ENCODE measurements at regions not wholly inside any gene's neighbourhood (a gene's known extent, or its start where the extent isn't known, plus 50 kb on each side); places are given as distances from the start of the nearest gene placed in this dataset.

GRCh38 chr18:8982416-8983183 is 119.9 kb upstream of the NDUFV2 start (continued):
- TF ChIP-seq, protein P1, sequence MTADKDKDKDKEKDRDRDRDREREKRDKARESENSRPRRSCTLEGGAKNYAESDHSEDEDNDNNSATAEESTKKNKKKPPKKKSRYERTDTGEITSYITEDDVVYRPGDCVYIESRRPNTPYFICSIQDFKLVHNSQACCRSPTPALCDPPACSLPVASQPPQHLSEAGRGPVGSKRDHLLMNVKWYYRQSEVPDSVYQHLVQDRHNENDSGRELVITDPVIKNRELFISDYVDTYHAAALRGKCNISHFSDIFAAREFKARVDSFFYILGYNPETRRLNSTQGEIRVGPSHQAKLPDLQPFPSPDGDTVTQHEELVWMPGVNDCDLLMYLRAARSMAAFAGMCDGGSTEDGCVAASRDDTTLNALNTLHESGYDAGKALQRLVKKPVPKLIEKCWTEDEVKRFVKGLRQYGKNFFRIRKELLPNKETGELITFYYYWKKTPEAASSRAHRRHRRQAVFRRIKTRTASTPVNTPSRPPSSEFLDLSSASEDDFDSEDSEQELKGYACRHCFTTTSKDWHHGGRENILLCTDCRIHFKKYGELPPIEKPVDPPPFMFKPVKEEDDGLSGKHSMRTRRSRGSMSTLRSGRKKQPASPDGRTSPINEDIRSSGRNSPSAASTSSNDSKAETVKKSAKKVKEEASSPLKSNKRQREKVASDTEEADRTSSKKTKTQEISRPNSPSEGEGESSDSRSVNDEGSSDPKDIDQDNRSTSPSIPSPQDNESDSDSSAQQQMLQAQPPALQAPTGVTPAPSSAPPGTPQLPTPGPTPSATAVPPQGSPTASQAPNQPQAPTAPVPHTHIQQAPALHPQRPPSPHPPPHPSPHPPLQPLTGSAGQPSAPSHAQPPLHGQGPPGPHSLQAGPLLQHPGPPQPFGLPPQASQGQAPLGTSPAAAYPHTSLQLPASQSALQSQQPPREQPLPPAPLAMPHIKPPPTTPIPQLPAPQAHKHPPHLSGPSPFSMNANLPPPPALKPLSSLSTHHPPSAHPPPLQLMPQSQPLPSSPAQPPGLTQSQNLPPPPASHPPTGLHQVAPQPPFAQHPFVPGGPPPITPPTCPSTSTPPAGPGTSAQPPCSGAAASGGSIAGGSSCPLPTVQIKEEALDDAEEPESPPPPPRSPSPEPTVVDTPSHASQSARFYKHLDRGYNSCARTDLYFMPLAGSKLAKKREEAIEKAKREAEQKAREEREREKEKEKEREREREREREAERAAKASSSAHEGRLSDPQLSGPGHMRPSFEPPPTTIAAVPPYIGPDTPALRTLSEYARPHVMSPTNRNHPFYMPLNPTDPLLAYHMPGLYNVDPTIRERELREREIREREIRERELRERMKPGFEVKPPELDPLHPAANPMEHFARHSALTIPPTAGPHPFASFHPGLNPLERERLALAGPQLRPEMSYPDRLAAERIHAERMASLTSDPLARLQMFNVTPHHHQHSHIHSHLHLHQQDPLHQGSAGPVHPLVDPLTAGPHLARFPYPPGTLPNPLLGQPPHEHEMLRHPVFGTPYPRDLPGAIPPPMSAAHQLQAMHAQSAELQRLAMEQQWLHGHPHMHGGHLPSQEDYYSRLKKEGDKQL (CRISPR knock-in tag; IDR thresholded peaks at IDR 0.05; ENCODE audit: borderline replicate concordance): no peak
- TF ChIP-seq HIVEP1 (CRISPR knock-in tag; IDR thresholded peaks at IDR 0.05) (no peak), ZNF324 (CRISPR knock-in tag; IDR thresholded peaks at IDR 0.05) (no peak), ZNF764 (CRISPR knock-in tag; IDR thresholded peaks at IDR 0.05; ENCODE audit: low read depth) (no peak), TRIM25 (IDR thresholded peaks at IDR 0.05; ENCODE audit: borderline replicate concordance) (no peak), KHSRP (IDR thresholded peaks at IDR 0.05) (no peak), ZNF518B (CRISPR knock-in tag; IDR thresholded peaks at IDR 0.05) (no peak), SAP30 (IDR thresholded peaks at IDR 0.05; ENCODE audit: borderline replicate concordance, insufficient read depth, low read depth, low read length, poor library complexity, severe bottlenecking) (no peak), PHB (CRISPR knock-in tag; IDR thresholded peaks at IDR 0.05) (no peak), RFX5 (IDR thresholded peaks at IDR 0.05; ENCODE audit: low read depth, low read length) (no peak), NR3C1 (CRISPR knock-in tag; IDR thresholded peaks at IDR 0.05) (no peak), ATF6 (CRISPR knock-in tag; IDR thresholded peaks at IDR 0.05) (no peak)
- TF ChIP-seq, protein P2, sequence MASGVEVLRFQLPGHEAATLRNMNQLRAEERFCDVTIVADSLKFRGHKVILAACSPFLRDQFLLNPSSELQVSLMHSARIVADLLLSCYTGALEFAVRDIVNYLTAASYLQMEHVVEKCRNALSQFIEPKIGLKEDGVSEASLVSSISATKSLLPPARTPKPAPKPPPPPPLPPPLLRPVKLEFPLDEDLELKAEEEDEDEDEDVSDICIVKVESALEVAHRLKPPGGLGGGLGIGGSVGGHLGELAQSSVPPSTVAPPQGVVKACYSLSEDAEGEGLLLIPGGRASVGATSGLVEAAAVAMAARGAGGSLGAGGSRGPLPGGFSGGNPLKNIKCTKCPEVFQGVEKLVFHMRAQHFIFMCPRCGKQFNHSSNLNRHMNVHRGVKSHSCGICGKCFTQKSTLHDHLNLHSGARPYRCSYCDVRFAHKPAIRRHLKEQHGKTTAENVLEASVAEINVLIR (CRISPR knock-in tag; IDR thresholded peaks at IDR 0.05): no peak

All from K562 (cell line).